A673 (cell line): ENCODE measurements at regions not wholly inside any gene's neighbourhood (a gene's known extent, or its start where the extent isn't known, plus 50 kb on each side); places are given as distances from the start of the nearest gene placed in this dataset.

Source experiments
- BruUV-seq: library from RNA; stranded (reverse); fragments of 400-500 nt; replicated peaks from 2 replicates; lab custom pipeline; 2021; lab: Mats Ljungman, UMichigan
- CTCF ChIA-PET: fragments of 300-600 bp; sonication (Branson Sonifier 250); formaldehyde crosslinking; loops from one replicate; lab custom pipeline; 2022; ENCODE audit warnings: antibody characterized with exemption; lab: Charles Lee
- POLR2A ChIA-PET: fragments of 300-600 bp; sonication (Branson Sonifier 250); formaldehyde crosslinking; loops from one replicate; lab custom pipeline; 2022; ENCODE audit warnings: antibody characterized with exemption; ENCODE audit not compliant: low non-redundant PET; lab: Charles Lee
- DNase-seq: peaks from one replicate; pipeline ENCODE4 v3.0.0-alpha.2; 2015; ENCODE audit warnings: low spot score
- H3K27ac ChIP-seq: fragments of 200-600 bp; sonication (generic); 2 replicates; pipeline ENCODE4 v1.5.1; 2016; ENCODE audit warnings: mixed run types, low read depth, mild to moderate bottlenecking, mixed read lengths, antibody characterized with exemption, low read length; ENCODE audit not compliant: poor library complexity, severe bottlenecking
- H3K27me3 ChIP-seq: fragments of 200-600 bp; sonication (generic); replicated peaks from 2 replicates; pipeline ENCODE4 v1.6.1; 2017; ENCODE audit warnings: mixed run types, low read depth, mild to moderate bottlenecking, mixed read lengths, antibody characterized with exemption, low read length; ENCODE audit not compliant: insufficient read depth, poor library complexity
- H3K36me3 ChIP-seq: fragments of 200-600 bp; sonication (generic); 2 replicates; pipeline ENCODE4 v1.6.1; 2016; ENCODE audit warnings: mixed run types, mild to moderate bottlenecking, mixed read lengths, antibody characterized with exemption, low read length; ENCODE audit not compliant: insufficient read depth, poor library complexity, severe bottlenecking
- H3K4me1 ChIP-seq: fragments of 200-600 bp; sonication (generic); 2 replicates; pipeline ENCODE4 v1.6.1; 2017; ENCODE audit warnings: mixed run types, mild to moderate bottlenecking, mixed read lengths, antibody characterized with exemption, low read length; ENCODE audit not compliant: insufficient read depth, poor library complexity, severe bottlenecking
- H3K4me3 ChIP-seq: fragments of 200-600 bp; sonication (generic); 2 replicates; pipeline ENCODE4 v1.5.1; 2016; ENCODE audit warnings: low read depth, mixed run types, mild to moderate bottlenecking, mixed read lengths, low read length; ENCODE audit not compliant: poor library complexity, severe bottlenecking
- H3K9me3 ChIP-seq: fragments of 200-600 bp; sonication (generic); 2 replicates; pipeline ENCODE4 v1.6.1; 2016; ENCODE audit warnings: mixed run types, low read depth, mild to moderate bottlenecking, mixed read lengths, antibody characterized with exemption, low read length; ENCODE audit not compliant: poor library complexity, severe bottlenecking
- CTCF ChIP-seq: fragments of 300-800, 200-600 bp; sonication (generic); conservative IDR thresholded peaks from 2 replicates; pipeline ENCODE4 v1.5.1; 2017; ENCODE audit warnings: low read depth, mild to moderate bottlenecking, antibody characterized with exemption, low read length, moderate library complexity, mixed read lengths
- EZH2 ChIP-seq: fragments of 200-600 bp; sonication (generic); IDR thresholded peaks from 2 replicates; pipeline ENCODE4 v1.6.1; 2017; ENCODE audit warnings: borderline replicate concordance, low read depth, mild to moderate bottlenecking, mixed read lengths, antibody characterized with exemption, low read length; ENCODE audit not compliant: poor library complexity, severe bottlenecking
- intact Hi-C: fragments of 100-400 bp; cut with micrococcal nuclease; formaldehyde crosslinking; loops from one replicate; pipeline ENCODE4 v1.10.0; 2022; ENCODE audit not compliant: unreplicated experiment

DNA sequence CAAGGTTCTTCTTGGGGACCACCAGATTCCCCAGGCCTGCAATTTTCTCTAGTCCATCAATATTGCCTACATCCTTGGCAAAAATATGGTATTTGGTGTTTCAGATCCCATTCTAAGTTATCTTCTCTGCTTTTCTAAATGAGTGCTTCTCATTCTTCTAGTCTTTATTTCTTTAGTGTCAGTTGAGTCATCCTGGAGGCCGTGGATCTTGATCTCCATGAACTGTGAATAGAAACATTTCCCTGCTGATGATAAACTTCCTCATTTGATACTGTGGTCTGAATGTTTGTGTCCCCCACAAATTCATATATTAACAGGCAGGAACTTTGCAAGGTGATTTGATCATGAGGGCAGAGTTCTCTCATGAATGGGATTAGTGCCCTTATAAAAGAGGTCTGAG, 779.3 kb downstream of the INHBA start:
- Histone ChIP-seq H3K27me3 (no peaks in the 10 kb centered on the region), H3K4me1 (no peaks in the 10 kb centered on the region), H3K36me3 (no peaks in the 10 kb centered on the region), H3K27ac (no peak overlapping the region), H3K9me3 (no peaks in the 10 kb centered on the region), H3K4me3 (no peak overlapping the region)
- intact Hi-C loops, result no loop called here
- no peak for DNase-seq
- BruUV-seq, result no TSS peak
- TF ChIP-seq EZH2 (no peak), CTCF (no peak)
- CTCF ChIA-PET, result no interaction called here
- POLR2A ChIA-PET, result no interaction called here

- intact Hi-C loops, result no loop called here
- DNase-seq, result no peak
- TF ChIP-seq CTCF (no peak), EZH2 (no peak)
- no peaks in the 10 kb centered on the region for H3K27me3 ChIP-seq
- no peak overlapping the region for H3K4me3 ChIP-seq
- no peaks in the 10 kb centered on the region for H3K36me3 ChIP-seq
- no peaks in the 10 kb centered on the region for H3K4me1 ChIP-seq
- ChIA-PET CTCF (no interaction called here), POLR2A (no interaction called here)
- no TSS peak for BruUV-seq
- no peak overlapping the region for H3K27ac ChIP-seq
- no peaks in the 10 kb centered on the region for H3K9me3 ChIP-seq
These were observed 780.6 kb downstream of the INHBA start for GRCh38 chr7:40922316-40922670.

GRCh38 chr7:40921589-40922315, 781.1 kb downstream of the INHBA start:
- no TSS peak for BruUV-seq
- CTCF ChIA-PET, result no interaction called here

More at GRCh38 chr7:40921589-40922315, 781.1 kb downstream of the INHBA start:
- no peaks in the 10 kb centered on the region for H3K36me3 ChIP-seq
- no peaks in the 10 kb centered on the region for H3K4me1 ChIP-seq
- H3K27me3 ChIP-seq, result no peaks in the 10 kb centered on the region
- H3K27ac ChIP-seq, result no peak overlapping the region
- no peak overlapping the region for H3K4me3 ChIP-seq
- H3K9me3 ChIP-seq, result no peaks in the 10 kb centered on the region
- DNase-seq, result no peak
- intact Hi-C loops, result no loop called here
- POLR2A ChIA-PET, result no interaction called here
- TF ChIP-seq CTCF, result no peak
- no peak for TF ChIP-seq EZH2
